ENCODE measurements at regions not wholly inside any gene's neighbourhood (a gene's known extent, or its start where the extent isn't known, plus 50 kb on each side); places are given as distances from the start of the nearest gene placed in this dataset.
A peak's percentile ranks its signal among the peaks of the same experiment; 100 is the strongest.
"Not testable (repeated sequence)": the region's sequence is repeated elsewhere in the genome, so short reads cannot be mapped to it uniquely, and the experiment has no call there.

GRCh38 chr6:12543953-12544352 lies 172.6 kb upstream of the PHACTR1 start:
- no peaks in the 10 kb centered on the region for H3K27me3 ChIP-seq
- H3K9me3 ChIP-seq = no peaks in the 10 kb centered on the region
- TF ChIP-seq POLR2AphosphoS5 (IDR thresholded peaks at IDR 0.05) (peak in 1 of 3 donors; percentile 23), CTCF (IDR thresholded peaks at IDR 0.05) (no peak)
- H3K4me1 ChIP-seq = no peaks in the 10 kb centered on the region
- no peak overlapping the region for H3K4me3 ChIP-seq
- intact Hi-C loops (cut with DNase I; ENCODE audit: low total_unique reads) = no loop called here
- peak overlapping the region; percentile 9 to 66 for H3K27ac ChIP-seq
- no peaks in the 10 kb centered on the region for H3K36me3 ChIP-seq
- no peak for DNase-seq (ENCODE audit: low spot score in 2 of 2)

GRCh38 chr6:12544821-12545565 lies 171.6 kb upstream of the PHACTR1 start:
- no peaks in the 10 kb centered on the region for H3K4me1 ChIP-seq
- H3K27ac ChIP-seq = peak overlapping the region in 1 of 2 donors; percentile 66
- H3K9me3 ChIP-seq = no peaks in the 10 kb centered on the region
- intact Hi-C loops (cut with DNase I; ENCODE audit: low total_unique reads) = no loop called here
- H3K36me3 ChIP-seq = no peaks in the 10 kb centered on the region
- TF ChIP-seq POLR2A (IDR thresholded peaks at IDR 0.05) (no peak), POLR2AphosphoS5 (IDR thresholded peaks at IDR 0.05) (no peak), CTCF (IDR thresholded peaks at IDR 0.05) (no peak)
- no peak for DNase-seq (ENCODE audit: low spot score in 2 of 2)
- H3K4me3 ChIP-seq = no peak overlapping the region
- H3K27me3 ChIP-seq = no peaks in the 10 kb centered on the region

- Histone ChIP-seq H3K36me3 (no peaks in the 10 kb centered on the region), H3K9me3 (no peaks in the 10 kb centered on the region), H3K27me3 (no peaks in the 10 kb centered on the region), H3K4me1 (no peaks in the 10 kb centered on the region), H3K4me3 (no peak overlapping the region), H3K27ac (no peak overlapping the region)
- TF ChIP-seq POLR2AphosphoS5 (IDR thresholded peaks at IDR 0.05) (no peak), CTCF (IDR thresholded peaks at IDR 0.05) (no peak), POLR2A (IDR thresholded peaks at IDR 0.05) (no peak)
- intact Hi-C loops (cut with DNase I; ENCODE audit: low total_unique reads) = no loop called here
- DNase-seq (ENCODE audit: low spot score in 2 of 2) = no peak
Observed at GRCh38 chr6:12545619-12546409, 170.8 kb upstream of the PHACTR1 start.

- H3K36me3 ChIP-seq = no peaks in the 10 kb centered on the region
- intact Hi-C loops (cut with DNase I; ENCODE audit: low total_unique reads) = no loop called here
- H3K9me3 ChIP-seq = no peaks in the 10 kb centered on the region
- TF ChIP-seq CTCF (IDR thresholded peaks at IDR 0.05) (no peak), POLR2A (IDR thresholded peaks at IDR 0.05) (no peak), POLR2AphosphoS5 (IDR thresholded peaks at IDR 0.05) (no peak)
- H3K4me1 ChIP-seq = no peaks in the 10 kb centered on the region
- no peaks in the 10 kb centered on the region for H3K27me3 ChIP-seq
- no peak overlapping the region for H3K4me3 ChIP-seq
- no peak for DNase-seq (ENCODE audit: low spot score in 2 of 2)
- no peak overlapping the region for H3K27ac ChIP-seq
Observed at GRCh38 chr6:12546410-12547002, 170.1 kb upstream of the PHACTR1 start.

GRCh38 chr6:12548526-12548925 lies 168.0 kb upstream of the PHACTR1 start:
- TF ChIP-seq POLR2AphosphoS5 (IDR thresholded peaks at IDR 0.05) (no peak), POLR2A (IDR thresholded peaks at IDR 0.05) (no peak), CTCF (IDR thresholded peaks at IDR 0.05) (no peak)
- no peak overlapping the region for H3K4me3 ChIP-seq
- intact Hi-C loops (cut with DNase I; ENCODE audit: low total_unique reads) = no loop called here
- no peaks in the 10 kb centered on the region for H3K36me3 ChIP-seq
- DNase-seq (ENCODE audit: low spot score in 2 of 2) = no peak
- H3K27ac ChIP-seq = no peak overlapping the region
- no peaks in the 10 kb centered on the region for H3K4me1 ChIP-seq
- H3K9me3 ChIP-seq = no peaks in the 10 kb centered on the region
- H3K27me3 ChIP-seq = no peaks in the 10 kb centered on the region

- H3K9me3 ChIP-seq; H3K4me1 ChIP-seq; DNase-seq (ENCODE audit: low spot score in 2 of 2); H3K4me3 ChIP-seq; H3K27ac ChIP-seq; H3K36me3 ChIP-seq; H3K27me3 ChIP-seq; intact Hi-C loops (cut with DNase I; ENCODE audit: low total_unique reads): not testable (repeated sequence)
Observed at GRCh38 chr6:12549445-12549844, 167.1 kb upstream of the PHACTR1 start.

- H3K27ac ChIP-seq; H3K4me3 ChIP-seq; intact Hi-C loops (cut with DNase I; ENCODE audit: low total_unique reads); DNase-seq (ENCODE audit: low spot score in 2 of 2); H3K36me3 ChIP-seq; H3K27me3 ChIP-seq; H3K9me3 ChIP-seq; H3K4me1 ChIP-seq: not testable (repeated sequence)
Observed at GRCh38 chr6:12554820-12555219, 161.7 kb upstream of the PHACTR1 start.

All from breast epithelium (tissue), 4 donors.